ENCODE measurements at regions not wholly inside any gene's neighbourhood (a gene's known extent, or its start where the extent isn't known, plus 50 kb on each side); places are given as distances from the start of the nearest gene placed in this dataset.
"Not testable (repeated sequence)": the region's sequence is repeated elsewhere in the genome, so short reads cannot be mapped to it uniquely, and the experiment has no call there.

- CTCF ChIA-PET: no interaction called here
- intact Hi-C loops (cut with micrococcal nuclease): no loop called here
- Mint-ChIP-seq H3K27me3 (no peaks in the 10 kb centered on the region), H3K27ac (no peak overlapping the region), H3K9me3 (no peaks in the 10 kb centered on the region), H3K4me1 (no peaks in the 10 kb centered on the region), H3K36me3 (ENCODE audit: low read depth) (no peaks in the 10 kb centered on the region), H3K4me3 (no peak overlapping the region)
- DNase-seq (no peak), ATAC-seq (ENCODE audit: low read depth) (no peak)
- TF ChIP-seq CTCF (IDR thresholded peaks at IDR 0.05): no peak
- POLR2A ChIA-PET: no interaction called here
These were observed 300.9 kb upstream of the NPSR1 start for GRCh38 chr7:34357068-34357467.

- no peaks in the 10 kb centered on the region for H3K9me3 Mint-ChIP-seq
- DNase-seq: no peak
These were observed 300.1 kb upstream of the NPSR1 start for GRCh38 chr7:34357946-34358345.

DNA sequence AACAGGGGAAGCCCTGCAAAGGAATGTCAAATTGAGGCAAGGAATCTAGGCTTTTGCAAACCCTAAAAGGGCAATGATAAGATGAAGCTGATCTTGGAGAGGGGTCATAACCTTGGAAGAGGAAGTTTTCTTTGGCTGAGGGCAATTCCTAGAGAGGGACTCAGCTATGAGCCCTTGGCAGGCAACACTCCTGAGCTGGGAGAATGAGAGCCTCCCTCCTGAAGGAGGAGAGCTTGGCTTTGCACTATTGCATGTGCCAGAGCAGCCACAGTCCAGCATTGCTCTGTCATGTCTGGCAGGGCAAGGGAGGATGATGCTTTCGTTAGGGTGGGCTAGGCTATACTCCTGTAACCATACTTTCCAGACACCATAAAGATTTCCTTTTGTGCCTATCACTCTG lies 299.4 kb upstream of the NPSR1 start:
- ATAC-seq (ENCODE audit: low read depth); H3K9me3 Mint-ChIP-seq; H3K4me1 Mint-ChIP-seq; H3K4me3 Mint-ChIP-seq; DNase-seq; H3K27ac Mint-ChIP-seq; CTCF ChIA-PET; H3K36me3 Mint-ChIP-seq (ENCODE audit: low read depth); H3K27me3 Mint-ChIP-seq; POLR2A ChIA-PET; intact Hi-C loops (cut with micrococcal nuclease): not testable (repeated sequence)

More at GRCh38 chr7:34357946-34358345, 300.1 kb upstream of the NPSR1 start:
- Mint-ChIP-seq H3K4me1 (no peaks in the 10 kb centered on the region), H3K27me3 (no peaks in the 10 kb centered on the region), H3K27ac (no peak overlapping the region), H3K4me3 (no peak overlapping the region), H3K36me3 (ENCODE audit: low read depth) (no peaks in the 10 kb centered on the region)
- no peak for ATAC-seq (ENCODE audit: low read depth)
- intact Hi-C loops (cut with micrococcal nuclease): no loop called here
- POLR2A ChIA-PET: no interaction called here
- TF ChIP-seq CTCF (IDR thresholded peaks at IDR 0.05): no peak
- CTCF ChIA-PET: no interaction called here

GRCh38 chr7:34361663-34362250 lies 296.3 kb upstream of the NPSR1 start:
- no peak overlapping the region for H3K4me3 Mint-ChIP-seq
- H3K4me1 Mint-ChIP-seq: no peaks in the 10 kb centered on the region
- no peaks in the 10 kb centered on the region for H3K27me3 Mint-ChIP-seq
- H3K27ac Mint-ChIP-seq: no peak overlapping the region
- ATAC-seq (ENCODE audit: low read depth) (no peak), DNase-seq (no peak)
- H3K36me3 Mint-ChIP-seq (ENCODE audit: low read depth): no peaks in the 10 kb centered on the region
- intact Hi-C loops (cut with micrococcal nuclease): no loop called here
- ChIA-PET CTCF (no interaction called here), POLR2A (no interaction called here)
- H3K9me3 Mint-ChIP-seq: peaks cover 2% of the 10 kb centered on the region
- TF ChIP-seq CTCF (IDR thresholded peaks at IDR 0.05): no peak

GRCh38 chr7:34362621-34363020 lies 295.4 kb upstream of the NPSR1 start:
- Mint-ChIP-seq H3K27ac (no peak overlapping the region), H3K4me1 (no peaks in the 10 kb centered on the region), H3K27me3 (no peaks in the 10 kb centered on the region), H3K36me3 (ENCODE audit: low read depth) (no peaks in the 10 kb centered on the region), H3K9me3 (peaks cover 2% of the 10 kb centered on the region), H3K4me3 (no peak overlapping the region)
- ChIA-PET CTCF (no interaction called here), POLR2A (no interaction called here)
- no peak for TF ChIP-seq CTCF (IDR thresholded peaks at IDR 0.05)
- DNase-seq (no peak), ATAC-seq (ENCODE audit: low read depth) (no peak)
- intact Hi-C loops (cut with micrococcal nuclease): no loop called here

DNA sequence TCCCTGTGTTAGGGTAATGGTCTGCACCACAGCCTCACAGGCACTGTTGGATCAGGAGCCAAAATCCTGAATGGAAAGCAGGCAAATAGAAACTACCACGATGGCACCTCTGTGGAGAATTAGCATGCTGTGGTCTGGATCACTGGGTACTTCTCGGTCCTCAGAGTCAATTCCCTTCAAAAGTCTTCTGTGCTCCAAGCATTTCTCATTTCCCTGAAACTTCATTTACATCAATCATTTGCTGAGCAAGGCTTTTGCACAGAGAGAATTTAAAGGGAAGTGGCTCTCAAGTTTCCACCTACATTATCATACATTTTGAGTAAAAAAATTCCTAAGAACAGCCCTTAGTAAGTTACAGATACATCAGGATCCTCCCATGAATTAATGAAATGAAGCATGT lies 293.9 kb upstream of the NPSR1 start:
- ChIA-PET POLR2A (no interaction called here), CTCF (no interaction called here)
- H3K4me3 Mint-ChIP-seq: no peak overlapping the region
- ATAC-seq (ENCODE audit: low read depth): no peak
- H3K27me3 Mint-ChIP-seq: no peaks in the 10 kb centered on the region
- no peaks in the 10 kb centered on the region for H3K36me3 Mint-ChIP-seq (ENCODE audit: low read depth)
- no peak for DNase-seq
- H3K4me1 Mint-ChIP-seq: no peaks in the 10 kb centered on the region
- intact Hi-C loops (cut with micrococcal nuclease): no loop called here
- no peak overlapping the region for H3K27ac Mint-ChIP-seq
- peaks cover 2% of the 10 kb centered on the region for H3K9me3 Mint-ChIP-seq
- TF ChIP-seq CTCF (IDR thresholded peaks at IDR 0.05): no peak
